A673 (cell line): ENCODE measurements at regions not wholly inside any gene's neighbourhood (a gene's known extent, or its start where the extent isn't known, plus 50 kb on each side); places are given as distances from the start of the nearest gene placed in this dataset.

Experiments
- EZH2 ChIP-seq: fragments of 200-600 bp; sonication (generic); IDR thresholded peaks from 2 replicates; pipeline ENCODE4 v1.6.1; 2017; ENCODE audit warnings: borderline replicate concordance, low read depth, mild to moderate bottlenecking, mixed read lengths, antibody characterized with exemption, low read length; ENCODE audit not compliant: poor library complexity, severe bottlenecking
- TF ChIP-seq, protein P1 (sequence below): fragments of 300-800, 200-600 bp; sonication (generic); conservative IDR thresholded peaks from 2 replicates; pipeline ENCODE4 v1.5.1; 2017; ENCODE audit warnings: low read depth, mild to moderate bottlenecking, antibody characterized with exemption, low read length, moderate library complexity, mixed read lengths

DNA sequence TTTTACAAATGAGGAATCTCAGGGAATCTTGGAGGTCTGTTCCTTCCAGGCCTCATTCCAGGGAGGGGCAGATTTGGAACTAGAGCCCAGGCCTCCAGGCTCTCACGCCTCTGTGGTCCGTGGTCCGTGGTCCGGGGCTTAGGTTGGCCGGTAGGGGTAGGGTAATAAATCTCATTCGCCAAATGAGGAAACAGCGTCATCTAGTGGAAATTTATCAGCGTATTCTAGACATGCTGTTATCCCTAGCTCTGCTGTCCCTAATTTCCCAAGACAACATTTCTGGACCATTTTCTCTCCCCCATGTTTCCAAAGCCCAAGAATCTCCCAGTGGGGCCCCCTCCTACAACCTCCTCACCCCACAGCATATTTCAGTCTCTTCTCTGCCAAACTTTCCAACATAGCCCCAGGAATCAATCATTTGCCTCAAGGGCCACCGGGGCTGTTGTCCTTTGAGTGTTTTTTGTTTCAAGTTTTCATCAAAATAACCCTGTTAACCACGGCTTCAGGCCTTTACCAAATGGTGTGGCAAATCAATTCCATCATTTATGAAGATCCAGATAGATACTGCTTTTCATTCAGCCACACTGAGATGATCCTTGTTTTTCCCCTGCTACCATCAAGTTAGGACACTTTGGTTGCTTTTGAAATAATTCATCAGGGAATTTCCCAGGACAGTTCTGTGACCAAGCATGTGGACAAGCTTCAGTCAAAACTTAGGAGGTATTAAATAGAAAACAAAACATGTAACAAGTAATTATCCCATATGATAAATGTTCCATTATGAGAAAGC is 126.8 kb downstream of the ALDH8A1 start:
- TF ChIP-seq, protein P1, sequence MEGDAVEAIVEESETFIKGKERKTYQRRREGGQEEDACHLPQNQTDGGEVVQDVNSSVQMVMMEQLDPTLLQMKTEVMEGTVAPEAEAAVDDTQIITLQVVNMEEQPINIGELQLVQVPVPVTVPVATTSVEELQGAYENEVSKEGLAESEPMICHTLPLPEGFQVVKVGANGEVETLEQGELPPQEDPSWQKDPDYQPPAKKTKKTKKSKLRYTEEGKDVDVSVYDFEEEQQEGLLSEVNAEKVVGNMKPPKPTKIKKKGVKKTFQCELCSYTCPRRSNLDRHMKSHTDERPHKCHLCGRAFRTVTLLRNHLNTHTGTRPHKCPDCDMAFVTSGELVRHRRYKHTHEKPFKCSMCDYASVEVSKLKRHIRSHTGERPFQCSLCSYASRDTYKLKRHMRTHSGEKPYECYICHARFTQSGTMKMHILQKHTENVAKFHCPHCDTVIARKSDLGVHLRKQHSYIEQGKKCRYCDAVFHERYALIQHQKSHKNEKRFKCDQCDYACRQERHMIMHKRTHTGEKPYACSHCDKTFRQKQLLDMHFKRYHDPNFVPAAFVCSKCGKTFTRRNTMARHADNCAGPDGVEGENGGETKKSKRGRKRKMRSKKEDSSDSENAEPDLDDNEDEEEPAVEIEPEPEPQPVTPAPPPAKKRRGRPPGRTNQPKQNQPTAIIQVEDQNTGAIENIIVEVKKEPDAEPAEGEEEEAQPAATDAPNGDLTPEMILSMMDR, result peak; percentile 89
- no peak for TF ChIP-seq EZH2
